Endometrial microvascular endothelial cells (primary cell): ENCODE measurements at regions not wholly inside any gene's neighbourhood (a gene's known extent, or its start where the extent isn't known, plus 50 kb on each side); places are given as distances from the start of the nearest gene placed in this dataset.
"Not testable (repeated sequence)": the region's sequence is repeated elsewhere in the genome, so short reads cannot be mapped to it uniquely, and the experiment has no call there.

ENCODE experiments used
- in situ Hi-C: cut with HindIII; loops from 2 replicates; pipeline ENCODE4 v1.10.0; 2017; ENCODE audit warnings: low sequenced_read_pairs, low pct_unique_long_range_greater_than_20kb; ENCODE audit errors: inconsistent ontology term

DNA sequence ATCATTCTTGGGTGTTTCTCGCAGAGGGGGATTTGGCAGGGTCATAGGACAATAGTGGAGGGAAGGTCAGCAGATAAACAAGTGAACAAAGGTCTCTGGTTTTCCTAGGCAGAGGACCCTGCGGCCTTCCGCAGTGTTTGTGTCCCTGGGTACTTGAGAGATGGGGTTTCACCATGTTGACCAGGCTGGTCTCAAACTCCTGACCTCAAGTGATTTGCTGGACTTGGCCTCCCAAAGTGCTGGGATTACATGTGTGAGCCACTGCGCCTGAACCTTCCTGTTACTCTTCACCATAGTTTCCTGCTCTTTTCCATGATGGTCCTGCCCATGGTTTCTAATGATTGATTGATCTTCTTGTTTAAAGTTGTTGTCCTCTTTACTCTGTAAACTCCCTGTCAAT is 207.9 kb downstream of the BCAS1 start:
- in situ Hi-C loops = not testable (repeated sequence)

DNA sequence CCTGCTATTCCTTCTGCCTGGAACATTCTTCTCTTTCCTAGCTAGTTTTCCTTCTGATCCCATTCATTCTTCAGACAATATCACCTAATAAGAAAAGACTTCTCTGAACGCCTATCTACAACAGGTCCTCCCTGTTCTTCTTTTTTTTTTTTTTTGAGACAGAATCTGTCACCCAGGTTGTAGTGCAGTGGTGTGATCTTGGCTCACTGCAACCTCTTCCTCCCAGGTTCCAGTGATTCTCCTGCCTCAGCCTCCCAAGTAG is 208.3 kb downstream of the BCAS1 start:
- in situ Hi-C loops = not testable (repeated sequence)

DNA sequence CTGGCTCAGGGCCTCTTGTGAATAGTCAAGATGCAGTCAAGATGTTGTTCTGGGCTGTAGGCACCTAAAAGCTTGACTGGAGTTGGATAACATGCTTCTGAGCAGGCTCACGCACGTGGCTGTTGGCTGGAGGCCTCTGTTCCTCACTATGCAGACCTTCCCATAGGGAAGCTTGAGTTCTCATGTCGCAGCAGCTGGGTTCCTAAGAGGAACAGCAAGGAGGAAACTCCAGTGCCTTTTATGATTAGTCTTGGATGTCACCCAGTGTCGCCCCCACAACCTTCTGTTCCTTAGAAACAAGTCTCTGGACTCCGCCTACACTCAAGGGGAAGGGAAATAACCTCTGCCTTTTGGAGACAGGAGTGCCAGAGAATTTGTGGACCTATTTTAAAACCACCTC is 210.7 kb downstream of the BCAS1 start:
- in situ Hi-C loops = no loop called here

DNA sequence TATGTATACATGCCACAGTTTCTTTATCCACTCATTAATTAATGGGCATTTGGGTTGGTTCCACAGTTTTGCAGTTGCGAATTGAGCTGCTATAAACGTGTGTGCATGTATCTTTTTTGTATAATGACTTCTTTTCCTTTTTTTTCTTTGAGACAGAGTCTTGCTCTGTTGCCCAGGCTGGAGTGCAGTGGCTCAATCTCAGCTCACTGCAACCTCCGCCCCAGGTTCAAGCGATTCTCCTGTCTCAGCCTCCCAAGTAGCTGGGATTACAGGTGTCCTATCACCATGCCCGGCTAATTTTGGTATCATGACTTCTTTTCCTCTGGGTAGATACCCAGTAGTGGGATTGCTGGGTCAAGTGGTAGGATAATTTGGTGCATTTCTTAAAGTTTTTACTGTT is 211.4 kb downstream of the BCAS1 start:
- in situ Hi-C loops = not testable (repeated sequence)

DNA sequence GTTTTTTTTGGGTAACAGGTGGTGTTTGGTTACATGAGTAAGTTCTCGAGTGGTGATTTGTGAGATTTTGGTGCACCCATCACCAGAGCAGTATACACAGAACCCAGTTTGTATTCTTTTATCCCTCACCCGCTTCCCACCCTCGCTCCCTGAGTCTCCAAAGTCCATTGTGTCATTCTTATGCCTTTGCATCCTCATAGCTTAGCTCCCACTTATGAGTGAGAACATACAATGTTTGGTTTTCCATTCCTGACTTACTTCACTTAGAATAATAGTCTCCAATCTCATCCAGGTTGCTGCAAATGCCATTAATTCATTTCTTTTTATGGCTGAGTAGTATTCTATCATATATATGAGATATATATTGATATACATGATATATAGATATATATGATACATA is 211.9 kb downstream of the BCAS1 start:
- in situ Hi-C loops = not testable (repeated sequence)

DNA sequence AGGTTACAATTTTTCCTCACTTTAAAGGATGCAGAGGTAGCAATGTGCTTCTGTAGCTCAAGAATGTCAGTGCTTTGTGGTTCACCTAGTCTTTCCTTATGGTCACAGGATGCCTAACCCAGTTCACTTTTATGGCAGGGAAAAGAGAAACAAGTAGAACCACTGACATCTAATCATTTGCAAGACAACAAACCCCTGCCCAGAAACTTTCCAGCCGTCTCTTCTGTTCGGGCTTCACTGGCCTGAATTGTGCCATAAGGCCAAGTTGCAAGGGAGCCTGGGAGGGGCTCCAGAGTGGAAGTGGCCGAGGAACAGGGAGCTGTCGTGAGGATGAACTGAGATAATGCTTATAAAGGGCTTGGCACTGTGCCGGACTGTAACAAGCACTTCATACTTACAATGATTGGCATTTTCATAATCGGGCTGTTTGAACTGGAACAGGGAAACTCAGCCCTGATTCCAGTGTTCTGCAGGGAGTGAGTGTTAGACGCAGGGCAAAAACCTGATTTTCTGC is 212.6 kb downstream of the BCAS1 start:
- in situ Hi-C loops = no loop called here

DNA sequence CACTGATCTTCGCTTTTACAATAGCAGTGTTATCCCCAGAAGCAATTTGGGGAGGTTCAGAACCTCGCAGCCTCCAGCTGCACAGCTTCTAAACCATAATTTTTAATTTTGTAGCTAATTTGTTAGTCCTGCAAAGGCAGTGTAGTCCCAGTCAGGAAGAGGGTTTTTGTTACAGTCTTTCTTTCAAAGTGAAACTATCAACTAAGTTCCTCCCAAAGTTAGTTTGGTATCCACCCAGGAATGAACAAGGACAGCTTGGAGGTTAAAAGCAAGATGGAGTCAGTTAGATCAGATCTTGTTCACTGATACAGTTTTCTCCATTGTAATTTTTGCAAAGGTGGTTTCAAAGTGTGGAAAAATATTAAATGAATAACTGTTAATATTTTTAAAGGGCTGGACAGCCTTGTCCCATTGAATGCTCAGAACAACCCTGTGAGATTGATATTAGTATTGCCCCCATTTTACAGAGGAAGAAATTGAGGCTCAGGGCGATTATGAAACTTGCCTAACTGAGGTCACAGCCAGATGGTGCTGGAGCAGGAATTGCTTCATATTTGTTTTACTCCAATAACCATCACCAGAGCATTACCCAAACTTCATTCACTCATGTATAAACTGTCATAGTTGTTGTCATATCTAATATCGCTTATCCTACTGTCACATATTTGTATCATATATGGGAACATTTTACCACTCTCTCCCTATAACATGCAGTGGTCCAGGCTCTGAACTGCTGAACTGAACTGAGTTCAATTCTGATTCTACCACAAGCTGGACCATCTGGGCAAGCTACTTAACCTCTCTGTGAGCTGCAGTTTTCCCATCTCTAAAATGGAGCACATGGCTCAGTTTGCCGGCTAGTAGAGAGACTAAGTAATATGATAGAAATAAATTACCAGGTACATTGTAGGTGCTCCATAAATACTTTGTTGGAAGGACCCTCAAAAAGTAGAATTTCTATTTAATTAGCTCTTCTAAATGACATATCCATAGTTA is 213.8 kb downstream of the BCAS1 start:
- in situ Hi-C loops = no loop called here

DNA sequence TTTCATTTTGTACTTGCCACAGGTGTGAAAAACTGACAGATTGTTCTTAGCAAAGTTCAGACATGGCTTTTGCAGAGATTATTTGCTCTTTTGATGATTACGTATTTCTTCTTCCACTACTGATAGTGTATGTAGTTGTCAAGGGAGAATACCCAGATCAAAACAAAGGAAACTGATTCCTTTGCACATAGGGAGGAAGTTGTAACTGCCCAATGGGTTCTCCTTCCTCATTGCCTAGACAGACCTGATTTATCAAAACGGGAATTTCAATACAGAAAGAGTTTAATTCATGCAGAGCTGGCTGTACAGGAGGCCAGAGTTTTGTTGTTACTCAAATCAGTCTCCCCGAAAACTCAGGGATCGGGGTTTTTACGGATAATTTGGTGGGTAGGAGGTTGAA is 214.7 kb downstream of the BCAS1 start:
- in situ Hi-C loops = no loop called here

DNA sequence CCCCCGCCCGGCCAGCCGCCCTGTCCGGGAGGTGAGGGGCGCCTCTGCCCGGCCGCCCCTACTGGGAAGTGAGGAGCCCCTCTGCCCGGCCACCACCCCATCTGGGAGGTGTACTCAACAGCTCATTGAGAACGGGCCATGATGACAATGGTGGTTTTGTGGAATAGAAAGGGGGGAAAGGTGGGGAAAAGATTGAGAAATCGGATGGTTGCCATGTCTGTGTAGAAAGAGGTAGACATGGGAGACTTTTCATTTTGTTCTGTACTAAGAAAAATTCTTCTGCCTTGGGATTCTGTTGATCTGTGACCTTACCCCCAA is 215.8 kb downstream of the BCAS1 start:
- in situ Hi-C loops = not testable (repeated sequence)

DNA sequence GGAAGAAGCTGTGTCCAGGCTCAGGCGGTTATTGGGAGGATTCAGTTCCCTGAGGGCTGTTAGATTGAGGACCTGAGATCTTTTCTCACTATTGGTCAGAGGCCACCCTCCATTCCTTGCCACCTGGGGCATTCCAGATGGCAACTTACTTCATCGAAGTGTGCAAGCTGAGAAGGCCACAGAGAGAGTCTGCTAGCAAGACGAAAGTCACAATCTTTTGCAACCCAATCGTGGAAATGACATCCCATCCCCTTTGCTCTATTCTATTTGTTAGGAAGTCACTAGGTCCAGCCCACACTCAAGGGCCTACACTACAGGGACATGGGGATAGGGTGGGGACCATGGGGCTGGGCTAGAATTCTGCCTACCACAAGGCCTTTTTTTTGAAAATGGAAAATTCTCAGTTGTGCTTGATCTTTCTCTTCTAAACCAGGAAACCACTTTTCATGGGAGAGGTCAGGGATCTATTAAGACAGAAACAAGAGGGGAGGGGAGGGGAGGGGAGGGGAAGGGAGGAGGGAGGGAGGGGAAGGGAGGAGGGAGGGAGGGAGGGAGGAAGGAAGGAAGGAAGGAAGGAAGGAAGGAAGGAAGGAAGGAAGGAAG is 217.2 kb downstream of the BCAS1 start:
- in situ Hi-C loops = no loop called here

DNA sequence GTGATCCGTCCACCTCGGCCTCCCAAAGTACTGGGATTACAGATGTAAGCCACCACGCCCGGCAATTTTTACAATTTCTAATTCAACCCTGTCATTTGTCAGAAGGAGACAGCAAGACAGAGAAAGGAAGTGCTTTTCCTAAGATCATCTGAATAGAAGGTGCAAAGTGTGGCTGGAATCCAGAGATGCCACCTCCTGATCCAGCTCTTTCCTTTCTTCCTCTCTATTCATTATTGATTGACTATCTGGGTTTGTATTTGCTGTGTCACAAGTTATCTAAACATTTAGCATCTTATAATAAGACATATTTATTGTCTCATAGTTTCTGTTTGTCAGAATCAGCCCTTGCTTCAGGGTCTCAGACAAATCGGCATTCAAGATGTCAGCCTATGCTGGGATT is 217.7 kb downstream of the BCAS1 start:
- in situ Hi-C loops = no loop called here

DNA sequence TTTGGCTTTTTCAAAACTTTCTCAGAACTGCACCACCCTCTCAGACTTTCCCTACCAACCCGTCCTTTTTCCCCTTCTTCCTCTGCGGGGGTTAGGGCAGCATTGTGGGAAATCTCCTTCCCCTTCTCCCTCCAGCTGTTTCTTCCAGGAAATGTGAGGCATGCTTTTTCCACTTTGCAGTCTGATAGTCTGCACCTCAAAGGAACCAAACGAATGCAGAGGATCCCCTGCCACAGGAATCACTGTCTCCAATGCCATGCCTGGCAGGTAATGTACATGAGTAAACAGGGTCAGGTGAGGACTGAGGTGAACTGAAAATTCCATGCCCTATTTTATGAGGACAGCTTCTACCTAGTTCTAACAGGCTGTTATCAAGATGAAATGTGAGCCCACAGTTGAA is 218.4 kb downstream of the BCAS1 start:
- in situ Hi-C loops = no loop called here

DNA sequence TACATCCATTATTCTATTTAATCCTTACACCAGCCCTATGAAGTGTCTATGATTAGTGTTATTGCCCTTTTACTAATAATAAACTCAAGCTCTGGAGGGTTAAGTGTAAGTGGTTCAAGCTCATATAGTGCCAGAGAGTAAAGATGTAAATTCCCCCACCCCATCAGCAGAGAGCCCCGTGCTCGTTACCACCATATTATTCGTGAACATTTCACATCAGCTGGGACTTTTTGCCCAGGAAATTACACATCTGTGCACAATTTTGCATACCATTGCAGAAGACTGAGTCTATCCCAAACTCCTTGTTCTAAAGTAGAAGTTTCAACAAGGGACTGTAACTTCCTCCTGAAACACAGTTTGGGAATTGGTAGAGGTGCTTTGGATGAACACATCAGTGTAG is 220.1 kb downstream of the BCAS1 start:
- in situ Hi-C loops = no loop called here

DNA sequence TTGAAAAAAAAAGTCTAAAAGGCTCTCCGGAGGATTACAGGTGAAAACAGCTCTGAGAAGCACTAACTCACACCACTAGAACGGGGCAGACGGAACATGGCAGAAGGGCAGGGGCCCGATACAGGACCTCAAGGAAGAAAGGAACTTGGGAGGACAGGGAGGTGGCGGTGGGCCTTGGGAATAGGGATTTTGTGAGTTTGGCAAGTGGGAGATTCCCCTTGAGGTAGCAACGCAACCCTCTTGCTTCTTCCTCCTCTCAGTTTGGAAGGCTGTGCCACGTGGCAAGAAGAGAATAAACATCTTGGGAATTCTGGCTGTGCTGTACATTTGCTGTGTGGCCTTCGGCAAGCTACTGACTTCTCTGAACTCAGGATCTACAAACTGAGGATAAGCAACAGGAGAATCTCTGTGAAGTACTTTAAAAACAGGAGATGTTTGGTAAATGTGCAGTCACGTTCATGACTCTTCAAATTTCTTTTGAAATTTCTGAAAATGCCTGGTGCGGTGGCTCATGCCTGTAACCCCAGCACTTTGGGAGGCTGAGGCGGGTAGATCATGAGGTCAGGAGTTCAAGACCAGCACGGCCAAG is 220.8 kb downstream of the BCAS1 start:
- in situ Hi-C loops = loop anchor here (25.0 kb wide), 1 partner anchor 162 kb away; no protein-coding TSS in a partner anchor

DNA sequence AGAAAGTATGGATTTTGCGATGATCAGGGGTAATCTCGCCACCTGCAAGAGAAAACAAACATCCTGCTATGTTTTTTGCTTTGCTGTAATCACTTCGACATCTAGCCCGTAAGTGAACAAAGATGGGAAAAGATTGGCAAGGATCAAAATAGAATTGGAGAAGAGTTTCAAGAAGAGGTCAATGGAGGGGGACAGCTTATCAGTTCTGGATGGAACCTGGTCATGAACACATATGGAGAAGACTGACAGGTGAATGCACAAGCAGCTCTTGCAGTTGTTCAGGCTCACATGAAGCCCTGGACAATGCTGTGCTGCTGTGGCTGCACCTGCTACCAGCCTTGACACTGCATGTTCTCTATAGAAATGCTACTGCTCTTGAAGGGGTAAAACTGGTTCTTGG is 222.1 kb downstream of the BCAS1 start:
- in situ Hi-C loops = loop anchor here (25.0 kb wide), 1 partner anchor 161 kb away; no protein-coding TSS in a partner anchor

DNA sequence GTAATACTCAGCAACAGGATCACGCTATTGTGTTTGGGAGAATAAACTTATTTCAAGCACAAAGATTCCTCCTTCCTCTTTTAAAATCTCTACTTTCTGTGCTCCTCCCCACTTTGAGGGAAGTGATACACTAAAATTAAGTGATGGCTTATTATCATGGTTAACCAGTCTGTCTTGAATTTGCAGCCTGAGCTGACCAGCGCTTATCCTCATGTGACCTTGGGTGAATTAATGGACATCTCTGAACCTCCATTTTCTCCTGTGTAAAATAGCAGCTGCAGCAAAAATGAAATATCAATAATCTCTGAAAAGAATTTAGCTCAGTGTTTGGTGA is 222.6 kb downstream of the BCAS1 start:
- in situ Hi-C loops = loop anchor here (25.0 kb wide), 1 partner anchor 161 kb away; no protein-coding TSS in a partner anchor

DNA sequence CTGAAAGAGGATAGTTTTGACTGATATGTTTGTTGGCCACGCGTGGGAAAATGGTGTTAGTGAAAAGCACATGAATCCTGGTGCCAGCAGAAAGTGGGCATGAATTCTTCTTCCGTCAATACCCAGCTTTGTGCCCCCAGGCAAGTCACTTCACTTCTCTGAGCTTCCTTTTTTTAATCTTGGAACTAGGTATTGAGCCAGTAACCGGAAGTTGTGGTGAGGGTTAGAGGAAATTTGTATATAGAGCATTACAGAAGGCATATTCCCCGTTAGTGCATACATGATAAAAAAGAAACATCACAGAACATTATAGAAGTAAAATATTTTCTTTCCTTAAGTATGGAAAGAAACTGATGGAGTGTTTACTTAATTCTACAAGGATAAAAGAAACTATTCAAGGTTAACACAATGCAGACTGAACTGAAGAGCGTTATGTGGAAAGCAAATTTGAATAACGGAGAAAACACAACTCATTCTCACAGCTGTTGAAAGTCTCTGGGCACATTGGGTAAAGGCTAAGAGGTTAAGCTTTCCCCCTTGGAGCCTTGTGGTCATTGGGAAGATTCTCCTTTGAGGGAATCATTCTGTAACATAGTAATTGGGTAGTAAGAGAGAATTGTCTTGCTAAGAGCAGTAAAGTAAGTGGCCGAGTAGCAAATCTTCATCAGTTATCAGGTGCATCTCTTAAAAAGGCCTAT is 223.1 kb downstream of the BCAS1 start:
- in situ Hi-C loops = loop anchor here (25.0 kb wide), 1 partner anchor 160 kb away; no protein-coding TSS in a partner anchor

DNA sequence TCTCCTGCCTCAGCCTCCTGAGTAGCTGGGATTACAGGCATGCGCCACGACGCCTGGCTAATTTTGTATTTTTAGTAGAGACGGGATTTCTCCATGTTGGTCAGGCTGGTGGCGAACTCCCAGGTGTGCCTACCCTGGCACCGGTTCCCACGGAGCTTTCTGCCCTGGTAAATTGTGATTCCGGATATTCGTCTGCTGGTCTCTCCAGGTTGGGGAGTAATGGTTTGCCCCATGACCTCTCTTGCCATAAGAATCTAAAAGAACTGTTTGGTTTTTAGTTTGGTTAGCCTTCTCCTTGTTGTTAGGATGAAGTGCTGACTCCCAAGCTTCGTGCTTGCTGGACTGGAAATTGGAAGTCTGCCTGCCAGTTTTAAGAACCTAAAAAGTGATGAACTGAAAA is 223.8 kb downstream of the BCAS1 start:
- in situ Hi-C loops = loop anchor here (25.0 kb wide), 1 partner anchor 159 kb away; no protein-coding TSS in a partner anchor

DNA sequence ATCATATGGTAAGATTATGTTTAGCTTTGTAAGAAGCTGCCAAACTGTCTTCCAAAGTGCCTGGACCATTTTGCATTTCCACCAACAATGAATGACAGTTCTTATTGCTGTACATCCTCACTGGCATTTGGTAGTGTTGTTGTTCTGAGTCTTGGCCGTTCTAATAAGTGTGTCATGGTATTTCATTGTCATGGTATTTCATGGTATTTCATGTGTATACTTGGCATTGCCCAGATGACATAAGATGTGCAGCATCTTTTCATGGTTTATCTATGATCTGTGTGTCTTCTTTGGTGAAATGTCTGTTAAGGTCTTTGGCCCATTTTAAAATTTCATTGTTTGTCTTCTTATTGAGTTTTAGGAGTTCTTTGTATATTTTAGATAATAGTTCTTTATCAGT is 224.4 kb downstream of the BCAS1 start:
- in situ Hi-C loops = loop anchor here (25.0 kb wide), 1 partner anchor 159 kb away; no protein-coding TSS in a partner anchor
